IMR-90 (cell line): ENCODE measurements at regions not wholly inside any gene's neighbourhood (a gene's known extent, or its start where the extent isn't known, plus 50 kb on each side); places are given as distances from the start of the nearest gene placed in this dataset.

Source experiments
- ATAC-seq: fragments of 200-7000 bp; cut with Tn5 transposase; 2 replicates; pipeline ENCODE4 v1.9.1; 2020; ENCODE audit warnings: low read depth, mild to moderate bottlenecking, moderate library complexity
- BruUV-seq: library from RNA; stranded (reverse); fragments of 400-500 nt; replicated peaks from 2 replicates; lab custom pipeline; 2021; lab: Mats Ljungman, UMichigan
- CTCF ChIA-PET: fragments of 300-600 bp; formaldehyde crosslinking; extraction: SDS; loops from one replicate; lab custom pipeline; 2021; ENCODE audit warnings: antibody characterized with exemption; lab: Yijun Ruan, JAX
- POLR2A ChIA-PET: fragments of 300-600 bp; sonication (Branson Sonifier 250); formaldehyde crosslinking; loops from one replicate; lab custom pipeline; 2022; ENCODE audit warnings: antibody characterized with exemption; ENCODE audit not compliant: unreplicated experiment; lab: Charles Lee
- DNase-seq: peaks from one replicate; pipeline ENCODE4 v3.0.0; 2013
- H2AFZ ChIP-seq: replicated peaks from 2 replicates; pipeline ENCODE3; 2013; ENCODE audit warnings: low read length, mild to moderate bottlenecking; ENCODE audit not compliant: poor library complexity
- H2AK5ac ChIP-seq: 2 replicates; pipeline ENCODE4 v1.6.1; 2013; ENCODE audit warnings: low read depth, low read length, inconsistent platforms
- H2AK9ac ChIP-seq: replicated peaks from 2 replicates; pipeline ENCODE3; 2013; ENCODE audit warnings: mild to moderate bottlenecking, low read depth, low read length, moderate library complexity; ENCODE audit not compliant: poor library complexity
- H2BK120ac ChIP-seq: 2 replicates; pipeline ENCODE4 v1.6.1; 2013; ENCODE audit warnings: low read depth, low read length, inconsistent platforms
- H2BK15ac ChIP-seq: 3 replicates; pipeline ENCODE4 v1.6.1; 2013; ENCODE audit warnings: low read depth, low read length, inconsistent platforms
- H2BK20ac ChIP-seq: 2 replicates; pipeline ENCODE4 v1.6.1; 2013; ENCODE audit warnings: low read depth, mild to moderate bottlenecking, inconsistent platforms, low read length, moderate library complexity
- H2BK5ac ChIP-seq: 2 replicates; pipeline ENCODE4 v1.6.1; 2013; ENCODE audit warnings: mild to moderate bottlenecking, low read depth, low read length, inconsistent platforms; ENCODE audit not compliant: poor library complexity, severe bottlenecking
- H3K14ac ChIP-seq: replicated peaks from 2 replicates; pipeline ENCODE4 v1.6.1; 2013; ENCODE audit warnings: low read depth, low read length, inconsistent platforms
- H3K18ac ChIP-seq: 2 replicates; pipeline ENCODE4 v1.6.1; 2013; ENCODE audit warnings: low read depth, low read length, control low read depth
- H3K23ac ChIP-seq: 2 replicates; pipeline ENCODE4 v1.6.1; 2013; ENCODE audit warnings: low read depth, low read length, inconsistent platforms
- H3K27ac ChIP-seq: 2 replicates; pipeline ENCODE4 v1.5.1; 2013; ENCODE audit warnings: mild to moderate bottlenecking, control low read depth, low read length; ENCODE audit not compliant: insufficient read depth
- H3K27me3 ChIP-seq: 2 replicates; pipeline ENCODE4 v1.6.1; 2013; ENCODE audit warnings: low read length; ENCODE audit not compliant: control insufficient read depth, insufficient read depth
- H3K36me3 ChIP-seq: 2 replicates; pipeline ENCODE4 v1.6.1; 2013; ENCODE audit warnings: low read length, mixed read lengths; ENCODE audit not compliant: control insufficient read depth, insufficient read depth
- H3K4ac ChIP-seq: 2 replicates; pipeline ENCODE4 v1.6.1; 2013; ENCODE audit warnings: low read depth, low read length, inconsistent platforms
- H3K4me1 ChIP-seq: 2 replicates; pipeline ENCODE4 v1.6.1; 2013; ENCODE audit warnings: low read length, mixed read lengths; ENCODE audit not compliant: control insufficient read depth, insufficient read depth
- H3K4me2 ChIP-seq: 2 replicates; pipeline ENCODE4 v1.6.1; 2013; ENCODE audit warnings: low read depth, mild to moderate bottlenecking, control low read depth, low read length, moderate library complexity
- H3K4me3 ChIP-seq: 2 replicates; pipeline ENCODE4 v1.5.1; 2013; ENCODE audit warnings: low read depth, mild to moderate bottlenecking, control low read depth, low read length, moderate library complexity; ENCODE audit not compliant: insufficient read depth
- H3K56ac ChIP-seq: 2 replicates; pipeline ENCODE4 v1.6.1; 2013; ENCODE audit warnings: low read length, inconsistent platforms; ENCODE audit not compliant: insufficient read depth; ENCODE audit errors: extremely low read depth
- H3K79me1 ChIP-seq, 2 experiments: 2 replicates each; pipeline ENCODE4 v1.6.1; 2013; ENCODE audit warnings: low read length in 2 of 2, inconsistent platforms in 1 of 2, low read depth in 1 of 2
- H3K9ac ChIP-seq: 2 replicates; pipeline ENCODE4 v1.6.1; 2013; ENCODE audit warnings: low read depth, low read length, control low read depth
- H3K9me1 ChIP-seq: 2 replicates; pipeline ENCODE4 v1.6.1; 2013; ENCODE audit warnings: low read length, inconsistent platforms; ENCODE audit not compliant: insufficient read depth
- H3K9me3 ChIP-seq: 2 replicates; pipeline ENCODE4 v1.6.1; 2013; ENCODE audit warnings: low read length; ENCODE audit not compliant: control insufficient read depth, insufficient read depth
- H4K20me1 ChIP-seq: 2 replicates; pipeline ENCODE4 v1.6.1; 2013; ENCODE audit warnings: low read length, inconsistent platforms; ENCODE audit not compliant: insufficient read depth
- H4K5ac ChIP-seq: 2 replicates; pipeline ENCODE4 v1.6.1; 2013; ENCODE audit warnings: mild to moderate bottlenecking, low read depth, low read length, control low read depth
- H4K8ac ChIP-seq, 2 experiments: 2 replicates each; pipeline ENCODE4 v1.6.1; 2013; ENCODE audit warnings: low read depth in 2 of 2, low read length in 2 of 2, control low read depth in 1 of 2, inconsistent platforms in 1 of 2
- H4K91ac ChIP-seq: 2 replicates; pipeline ENCODE4 v1.6.1; 2013; ENCODE audit warnings: low read depth, low read length, inconsistent platforms; ENCODE audit not compliant: insufficient read depth
- NFE2L2 ChIP-seq: fragments of 150-350 bp; IDR thresholded peaks from 2 replicates; pipeline ENCODE4 v1.6.1; 2016; ENCODE audit warnings: low read depth, mild to moderate bottlenecking, low read length
- WGBS, 2 experiments: methylation state at CpG; one replicate each; pipeline versions ENCODE4 v1.1.5 to v1.1.7; 2013; ENCODE audit warnings: missing lambda C conversion rate in 2 of 2; ENCODE audit not compliant: insufficient read length in 1 of 2; ENCODE audit errors: extremely low coverage in 2 of 2; 5-methylcytosine and 5-hydroxymethylcytosine counted together
- dilution Hi-C: fragments of 300-500 bp; cut with HindIII; formaldehyde crosslinking; loops from one replicate; pipeline ENCODE4 v1.14.3; 2018; ENCODE audit warnings: low sequenced_read_pairs; ENCODE audit not compliant: unreplicated experiment
- in situ Hi-C: fragments of 300-500 bp; cut with MboI; formaldehyde crosslinking; loops from 3 replicates; pipeline ENCODE4 v1.14.3; 2019; ENCODE audit warnings: low sequenced_read_pairs, inconsistent platforms, mixed read lengths
- intact Hi-C: fragments of 100-400 bp; cut with micrococcal nuclease; formaldehyde crosslinking; loops from 2 replicates; pipeline ENCODE4 v1.10.0; 2022
- TF ChIP-seq, protein P1 (sequence below): conservative IDR thresholded peaks from 2 replicates; pipeline ENCODE4 v1.5.1; 2012; ENCODE audit warnings: mild to moderate bottlenecking, low read depth, low read length, improper control_type of control experiment

GRCh38 chr1:5297180-5297885 lies 642.9 kb downstream of the AJAP1 start:
- H3K14ac ChIP-seq, result no peak overlapping the region
- H2BK5ac ChIP-seq, result no peak overlapping the region
- H3K27me3 ChIP-seq, result no peaks in the 10 kb centered on the region
- H2BK15ac ChIP-seq, result no peak overlapping the region
- no peak overlapping the region for H3K4me2 ChIP-seq
- no peaks in the 10 kb centered on the region for H3K36me3 ChIP-seq
- no peak overlapping the region for H4K91ac ChIP-seq
- 17% methylated on average over 2 of the region's 9 CpGs; no CpG with 5 or more reads in 1 of the 2 experiments for WGBS, 2 experiments
- H3K79me1 ChIP-seq, result no peaks in the 10 kb centered on the region
- intact Hi-C loops, result no loop called here
- no peak overlapping the region for H2BK120ac ChIP-seq
- dilution Hi-C loops, result no loop called here
- H3K27ac ChIP-seq, result no peak overlapping the region
- H3K9me1 ChIP-seq, result no peaks in the 10 kb centered on the region
- BruUV-seq, result no TSS peak
- no peak overlapping the region for H4K8ac ChIP-seq
- H2BK20ac ChIP-seq, result no peak overlapping the region
- no peak overlapping the region for H3K4me3 ChIP-seq
- no peak for TF ChIP-seq NFE2L2
- TF ChIP-seq, protein P1, sequence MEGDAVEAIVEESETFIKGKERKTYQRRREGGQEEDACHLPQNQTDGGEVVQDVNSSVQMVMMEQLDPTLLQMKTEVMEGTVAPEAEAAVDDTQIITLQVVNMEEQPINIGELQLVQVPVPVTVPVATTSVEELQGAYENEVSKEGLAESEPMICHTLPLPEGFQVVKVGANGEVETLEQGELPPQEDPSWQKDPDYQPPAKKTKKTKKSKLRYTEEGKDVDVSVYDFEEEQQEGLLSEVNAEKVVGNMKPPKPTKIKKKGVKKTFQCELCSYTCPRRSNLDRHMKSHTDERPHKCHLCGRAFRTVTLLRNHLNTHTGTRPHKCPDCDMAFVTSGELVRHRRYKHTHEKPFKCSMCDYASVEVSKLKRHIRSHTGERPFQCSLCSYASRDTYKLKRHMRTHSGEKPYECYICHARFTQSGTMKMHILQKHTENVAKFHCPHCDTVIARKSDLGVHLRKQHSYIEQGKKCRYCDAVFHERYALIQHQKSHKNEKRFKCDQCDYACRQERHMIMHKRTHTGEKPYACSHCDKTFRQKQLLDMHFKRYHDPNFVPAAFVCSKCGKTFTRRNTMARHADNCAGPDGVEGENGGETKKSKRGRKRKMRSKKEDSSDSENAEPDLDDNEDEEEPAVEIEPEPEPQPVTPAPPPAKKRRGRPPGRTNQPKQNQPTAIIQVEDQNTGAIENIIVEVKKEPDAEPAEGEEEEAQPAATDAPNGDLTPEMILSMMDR, result no peak
- peaks cover 32% of the 10 kb centered on the region for H3K9me3 ChIP-seq
- in situ Hi-C loops, result no loop called here
- H3K4ac ChIP-seq, result no peak overlapping the region
- H2AK5ac ChIP-seq, result no peak overlapping the region
- H3K9ac ChIP-seq, result no peak overlapping the region
- no peak for ATAC-seq
- H4K20me1 ChIP-seq, result no peaks in the 10 kb centered on the region
- H3K18ac ChIP-seq, result no peak overlapping the region
- H3K56ac ChIP-seq, result no peak overlapping the region
- ChIA-PET CTCF (no interaction called here), POLR2A (no interaction called here)
- H2AFZ ChIP-seq, result no peak overlapping the region
- no peak overlapping the region for H2AK9ac ChIP-seq
- DNase-seq, result no peak
- H4K5ac ChIP-seq, result no peak overlapping the region
- H3K4me1 ChIP-seq, result no peaks in the 10 kb centered on the region
- no peak overlapping the region for H3K23ac ChIP-seq
